ENCODE measurements at regions not wholly inside any gene's neighbourhood (a gene's known extent, or its start where the extent isn't known, plus 50 kb on each side); places are given as distances from the start of the nearest gene placed in this dataset.

- TF ChIP-seq CTCF (IDR thresholded peaks at IDR 0.05), result no peak
- TF ChIP-seq POLR2A (IDR thresholded peaks at IDR 0.05), result no peak
Measured at GRCh38 chr10:78436706-78437406, 403.2 kb downstream of the RPS24 start.

All from right lobe of liver (tissue), 4 donors.